Stomach smooth muscle (tissue), 2 donors: ENCODE measurements at regions not wholly inside any gene's neighbourhood (a gene's known extent, or its start where the extent isn't known, plus 50 kb on each side); places are given as distances from the start of the nearest gene placed in this dataset.
A peak's percentile ranks its signal among the peaks of the same experiment; 100 is the strongest.

Experiments
- H3K27ac ChIP-seq: one replicate; pipeline ENCODE4 v1.7.0; 2013; ENCODE audit warnings: mild to moderate bottlenecking, low read length, inconsistent platforms
- H3K27me3 ChIP-seq, 2 donors: one replicate each; pipeline ENCODE4 v1.7.0; 2013; ENCODE audit warnings: low read length in 2 of 2; ENCODE audit not compliant: insufficient read depth in 2 of 2, control insufficient read depth in 1 of 2
- H3K36me3 ChIP-seq, 2 donors: one replicate each; pipeline ENCODE4 v1.7.0; 2013; ENCODE audit warnings: low read length in 2 of 2; ENCODE audit not compliant: control insufficient read depth in 2 of 2, insufficient read depth in 2 of 2
- H3K4me1 ChIP-seq: one replicate; pipeline ENCODE4 v1.7.0; 2013; ENCODE audit warnings: low read length; ENCODE audit not compliant: control insufficient read depth, insufficient read depth
- H3K4me3 ChIP-seq, 2 donors: one replicate each; pipeline ENCODE4 v1.7.0; 2013; ENCODE audit warnings: low read length in 2 of 2
- H3K9ac ChIP-seq, 2 donors: one replicate each; pipeline ENCODE4 v1.7.0; 2013; ENCODE audit warnings: low read length in 2 of 2, mild to moderate bottlenecking in 1 of 2
- H3K9me3 ChIP-seq, 2 donors: one replicate each; pipeline ENCODE4 v1.7.0; 2013; ENCODE audit warnings: low read length in 2 of 2; ENCODE audit not compliant: control insufficient read depth in 2 of 2
- donor health status: healthy.
- donor health status: Pancreatic carcinoma.

GRCh38 chr13:80058626-80059025, 282.3 kb downstream of the SPRY2 start:
- H3K27ac ChIP-seq: no peak overlapping the region
- H3K36me3 ChIP-seq: no peaks in the 10 kb centered on the region
- no peak overlapping the region for H3K9ac ChIP-seq
- H3K4me1 ChIP-seq: no peaks in the 10 kb centered on the region
- H3K9me3 ChIP-seq: no peaks in the 10 kb centered on the region
- no peaks in the 10 kb centered on the region for H3K27me3 ChIP-seq
- no peak overlapping the region for H3K4me3 ChIP-seq

DNA sequence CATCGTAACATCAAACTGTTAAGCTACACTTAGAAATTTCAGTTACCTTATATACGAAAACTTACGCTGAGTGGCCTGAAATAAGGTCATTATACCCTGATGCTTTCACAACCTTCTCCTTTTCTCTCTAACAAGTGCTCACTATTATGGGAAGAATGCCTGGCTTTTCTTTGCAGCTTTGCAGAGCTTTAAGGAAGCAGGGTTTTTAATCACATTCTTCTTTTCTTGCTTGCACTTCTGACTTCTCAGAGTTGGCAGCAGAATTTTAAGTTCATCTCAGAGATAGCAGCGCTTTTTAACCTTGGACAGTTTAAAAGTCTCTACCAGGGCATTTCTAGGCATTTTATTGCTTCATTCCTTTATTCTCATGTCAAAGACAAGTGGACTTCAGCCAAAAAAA, 285.1 kb downstream of the SPRY2 start:
- no peak overlapping the region for H3K4me3 ChIP-seq
- no peaks in the 10 kb centered on the region for H3K9me3 ChIP-seq
- H3K27ac ChIP-seq: no peak overlapping the region
- no peak overlapping the region for H3K9ac ChIP-seq
- H3K36me3 ChIP-seq: no peaks in the 10 kb centered on the region
- H3K27me3 ChIP-seq: no peaks in the 10 kb centered on the region
- no peaks in the 10 kb centered on the region for H3K4me1 ChIP-seq

DNA sequence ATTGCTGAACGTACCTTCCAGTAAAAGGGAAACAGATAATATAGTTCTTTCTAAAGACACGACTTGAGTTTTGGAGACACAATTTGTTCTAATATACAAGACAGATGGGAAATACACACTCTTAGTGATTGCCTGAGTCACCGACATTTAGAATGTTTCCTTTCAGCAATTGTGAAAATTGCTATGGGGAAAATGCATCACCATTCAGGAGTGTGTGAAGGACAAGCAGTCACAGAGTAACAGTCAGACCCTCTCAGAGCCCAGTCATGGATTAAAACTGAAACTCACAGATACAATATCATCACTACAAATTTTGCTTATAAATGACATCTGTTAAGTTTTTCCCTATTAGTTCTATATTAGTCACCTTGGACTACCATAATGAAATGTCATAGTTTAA, 286.1 kb downstream of the SPRY2 start:
- Histone ChIP-seq H3K27me3 (no peaks in the 10 kb centered on the region), H3K4me3 (no peak overlapping the region), H3K36me3 (no peaks in the 10 kb centered on the region), H3K9ac (no peak overlapping the region), H3K9me3 (no peaks in the 10 kb centered on the region), H3K27ac (no peak overlapping the region), H3K4me1 (no peaks in the 10 kb centered on the region)

- H3K9ac ChIP-seq: no peak overlapping the region
- no peaks in the 10 kb centered on the region for H3K36me3 ChIP-seq
- no peak overlapping the region for H3K4me3 ChIP-seq
- H3K27ac ChIP-seq: no peak overlapping the region
- H3K9me3 ChIP-seq: no peaks in the 10 kb centered on the region
- H3K27me3 ChIP-seq: no peaks in the 10 kb centered on the region
- no peaks in the 10 kb centered on the region for H3K4me1 ChIP-seq
Measured at GRCh38 chr13:80052286-80052685, 288.6 kb downstream of the SPRY2 start.

DNA sequence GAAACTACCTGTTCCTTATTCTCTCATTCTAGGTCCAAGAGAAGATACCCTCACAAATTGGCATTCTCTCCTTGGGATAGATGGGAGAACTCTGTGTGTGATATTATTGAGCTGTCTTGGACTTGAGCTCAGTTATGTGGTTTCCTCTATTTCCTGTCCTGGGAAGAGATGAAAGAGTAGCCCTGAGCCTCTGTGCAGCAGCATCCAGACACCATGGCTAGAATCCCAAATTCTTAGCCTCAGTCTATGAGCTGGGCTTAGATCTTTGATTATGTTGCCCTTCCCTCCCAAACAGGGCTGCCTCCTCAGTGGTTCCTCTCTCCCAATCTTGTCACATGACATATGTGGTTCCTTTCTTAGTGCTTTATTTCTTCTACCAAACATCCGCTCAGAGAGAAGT, 290.7 kb downstream of the SPRY2 start:
- Histone ChIP-seq H3K27ac (no peak overlapping the region), H3K27me3 (no peaks in the 10 kb centered on the region), H3K36me3 (no peaks in the 10 kb centered on the region), H3K9me3 (no peaks in the 10 kb centered on the region), H3K4me3 (no peak overlapping the region), H3K4me1 (no peaks in the 10 kb centered on the region), H3K9ac (no peak overlapping the region)

- Histone ChIP-seq H3K27ac (no peak overlapping the region), H3K9ac (no peak overlapping the region), H3K4me3 (peak overlapping the region; percentile 11 to 40)
Measured at GRCh38 chr13:80048802-80049201, 292.1 kb downstream of the SPRY2 start.

GRCh38 chr13:80048030-80048429, 292.9 kb downstream of the SPRY2 start:
- Histone ChIP-seq H3K9ac (no peak overlapping the region), H3K27ac (no peak overlapping the region), H3K4me3 (no peak overlapping the region), H3K4me1 (no peaks in the 10 kb centered on the region), H3K27me3 (no peaks in the 10 kb centered on the region), H3K36me3 (no peaks in the 10 kb centered on the region), H3K9me3 (no peaks in the 10 kb centered on the region)

More at GRCh38 chr13:80048802-80049201, 292.1 kb downstream of the SPRY2 start:
- no peaks in the 10 kb centered on the region for H3K4me1 ChIP-seq
- no peaks in the 10 kb centered on the region for H3K36me3 ChIP-seq
- H3K27me3 ChIP-seq: no peaks in the 10 kb centered on the region
- H3K9me3 ChIP-seq: no peaks in the 10 kb centered on the region

DNA sequence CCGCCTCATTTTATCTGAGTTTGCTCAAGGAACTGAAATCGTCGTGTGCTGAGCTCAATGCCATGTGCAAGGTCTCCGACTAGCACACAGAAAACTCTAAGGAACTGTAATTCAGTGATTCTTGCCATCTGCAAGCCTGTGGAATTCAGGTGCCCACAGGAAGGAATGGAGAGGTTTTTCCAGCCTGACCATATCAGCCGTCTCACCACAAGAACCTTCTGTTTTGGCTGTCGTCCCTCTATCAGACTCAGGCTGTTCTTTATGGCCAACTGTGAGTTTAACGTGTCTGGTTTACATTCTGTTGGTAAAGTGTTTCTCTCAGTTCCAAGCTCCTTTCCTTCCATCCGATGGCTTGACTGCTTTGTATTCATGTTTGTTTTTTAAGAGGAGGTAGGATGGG, 293.5 kb downstream of the SPRY2 start:
- H3K27ac ChIP-seq: no peak overlapping the region
- no peaks in the 10 kb centered on the region for H3K36me3 ChIP-seq
- H3K4me1 ChIP-seq: no peaks in the 10 kb centered on the region
- no peak overlapping the region for H3K9ac ChIP-seq
- no peaks in the 10 kb centered on the region for H3K9me3 ChIP-seq
- H3K27me3 ChIP-seq: no peaks in the 10 kb centered on the region
- no peak overlapping the region for H3K4me3 ChIP-seq

DNA sequence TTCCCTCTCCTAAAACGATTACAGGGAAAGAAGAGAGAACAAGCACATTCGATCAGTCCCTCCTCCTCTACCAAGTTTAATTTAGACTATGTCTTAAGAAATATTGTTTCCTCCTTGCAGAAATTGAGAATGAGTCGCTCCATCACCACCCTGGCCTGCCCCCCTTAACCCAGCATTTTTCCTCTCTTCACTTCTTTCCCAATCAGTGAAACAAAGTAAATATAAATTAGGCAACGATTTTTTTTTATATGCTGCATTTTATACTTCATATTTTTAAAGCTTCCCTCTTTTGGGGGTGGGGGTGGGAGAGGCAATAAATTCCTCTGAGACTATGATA, 300.0 kb downstream of the SPRY2 start:
- H3K9ac ChIP-seq: no peak overlapping the region
- H3K27me3 ChIP-seq: no peaks in the 10 kb centered on the region
- H3K4me1 ChIP-seq: no peaks in the 10 kb centered on the region
- no peaks in the 10 kb centered on the region for H3K9me3 ChIP-seq
- H3K27ac ChIP-seq: no peak overlapping the region
- H3K4me3 ChIP-seq: no peak overlapping the region
- no peaks in the 10 kb centered on the region for H3K36me3 ChIP-seq

DNA sequence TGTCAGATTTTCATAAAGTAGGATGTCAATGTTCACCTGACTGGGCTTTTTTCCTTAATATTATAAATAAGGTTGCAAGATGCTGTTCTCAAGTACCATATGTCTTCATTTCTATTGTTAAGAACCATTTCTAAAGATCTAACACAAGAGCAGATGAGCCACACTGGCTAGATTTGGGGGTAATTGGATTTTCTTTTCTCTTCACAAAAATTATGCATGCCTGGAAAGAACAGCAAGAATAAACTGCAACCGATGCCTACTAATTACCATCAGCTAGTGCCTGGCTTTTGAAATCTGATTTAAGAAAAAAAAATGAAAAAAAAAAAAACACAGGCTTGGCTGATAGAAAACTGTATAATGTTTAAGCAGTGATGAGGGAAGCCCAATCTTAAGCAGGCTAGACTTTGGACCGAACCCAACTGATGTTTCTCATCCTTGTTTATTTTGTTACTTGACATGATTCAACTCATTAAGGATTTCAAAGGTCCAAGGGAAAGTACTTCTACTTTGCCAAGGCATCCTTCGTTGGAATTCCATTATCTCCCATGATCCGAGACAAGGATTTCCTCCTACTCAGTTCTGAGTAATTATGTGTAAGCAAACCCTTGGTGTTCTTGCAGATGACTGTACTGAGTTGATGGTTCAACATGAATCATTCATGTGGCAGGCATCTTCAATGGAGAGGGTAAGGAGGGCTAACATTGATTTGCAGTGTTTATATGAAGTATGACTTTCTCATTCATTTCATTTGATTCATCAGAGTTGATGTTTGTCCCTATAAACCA, 300.5 kb downstream of the SPRY2 start:
- Histone ChIP-seq H3K36me3 (no peaks in the 10 kb centered on the region), H3K9me3 (no peaks in the 10 kb centered on the region), H3K9ac (no peak overlapping the region), H3K27me3 (no peaks in the 10 kb centered on the region), H3K4me3 (no peak overlapping the region), H3K27ac (no peak overlapping the region), H3K4me1 (no peaks in the 10 kb centered on the region)

GRCh38 chr13:80039000-80039399, 301.9 kb downstream of the SPRY2 start:
- Histone ChIP-seq H3K4me3 (no peak overlapping the region), H3K9me3 (no peaks in the 10 kb centered on the region), H3K27me3 (no peaks in the 10 kb centered on the region)

More at GRCh38 chr13:80039000-80039399, 301.9 kb downstream of the SPRY2 start:
- no peak overlapping the region for H3K27ac ChIP-seq
- H3K9ac ChIP-seq: no peak overlapping the region
- H3K36me3 ChIP-seq: no peaks in the 10 kb centered on the region
- no peaks in the 10 kb centered on the region for H3K4me1 ChIP-seq
